GM12878 (cell line): ENCODE measurements at regions not wholly inside any gene's neighbourhood (a gene's known extent, or its start where the extent isn't known, plus 50 kb on each side); places are given as distances from the start of the nearest gene placed in this dataset.

Source experiments
- ATAC-seq: fragments of 200-7000 bp; cut with Tn5 transposase; 3 replicates; pipeline ENCODE4 v1.9.1; 2020; ENCODE audit warnings: mild to moderate bottlenecking, moderate library complexity
- BruUV-seq: library from RNA; stranded (reverse); fragments of 400-500 nt; replicated peaks from 2 replicates; lab custom pipeline; 2021; lab: Mats Ljungman, UMichigan
- CTCF ChIA-PET: fragments of 300-600 bp; sonication (Branson Sonifier 250); formaldehyde crosslinking; extraction: SDS; loops from one replicate; lab custom pipeline; 2021; ENCODE audit warnings: inconsistent platforms; lab: Yijun Ruan, JAX
- POLR2A ChIA-PET: fragments of 350-600 bp; formaldehyde crosslinking; extraction: SDS; loops from one replicate; lab custom pipeline; 2021; ENCODE audit warnings: inconsistent platforms; lab: Charles Lee
- RAD21 ChIA-PET: fragments of 300-600 bp; sonication (Branson Sonifier 250); formaldehyde crosslinking; loops from one replicate; lab custom pipeline; 2023; ENCODE audit warnings: antibody characterized with exemption; ENCODE audit not compliant: unreplicated experiment; lab: Charles Lee
- SMC1A ChIA-PET: fragments of 300-600 bp; sonication (Branson Sonifier 250); formaldehyde crosslinking; loops from one replicate; lab custom pipeline; 2023; ENCODE audit not compliant: unreplicated experiment, uncharacterized antibody; lab: Charles Lee
- DNase-seq: peaks from one replicate; pipeline ENCODE4 v3.0.0-alpha.2; 2011; ENCODE audit warnings: low read depth, low spot score
- FAIRE-seq: peaks from 3 replicates; lab custom pipeline; 2011; peaks lifted over from hg19 to GRCh38; lab: Jason Lieb, UNC
- H2AFZ ChIP-seq: 2 replicates; pipeline ENCODE4 v1.6.0; 2011; ENCODE audit warnings: low read depth, low read length, control low read depth; ENCODE audit not compliant: control insufficient read depth
- H3K27ac ChIP-seq: 2 replicates; pipeline ENCODE4 v1.5.1; 2011; ENCODE audit warnings: control low read depth; ENCODE audit not compliant: control insufficient read depth, insufficient read depth
- H3K27me3 ChIP-seq, 2 experiments: replicated peaks in 1 of 2; 2 replicates each; pipeline versions ENCODE4 v1.6.0 to v1.6.1; 2011; ENCODE audit warnings: low read length in 1 of 2; ENCODE audit not compliant: control insufficient read depth in 2 of 2, insufficient read depth in 2 of 2
- H3K36me3 ChIP-seq, 2 experiments: 2 replicates each; pipeline ENCODE4 v1.5.1; 2011; ENCODE audit warnings: low read length in 1 of 2; ENCODE audit not compliant: control insufficient read depth in 2 of 2, insufficient read depth in 2 of 2
- H3K4me1 ChIP-seq: 2 replicates; pipeline ENCODE4 v1.6.1; 2011; ENCODE audit warnings: mild to moderate bottlenecking, low read length, moderate library complexity, mixed read lengths; ENCODE audit not compliant: control insufficient read depth, insufficient read depth
- H3K4me2 ChIP-seq: 2 replicates; pipeline ENCODE4 v1.6.0; 2011; ENCODE audit warnings: control low read depth; ENCODE audit not compliant: control insufficient read depth, insufficient read depth
- H3K4me3 ChIP-seq: fragments of 200-600 bp; sonication (generic); 2 replicates; pipeline ENCODE4 v1.5.1; 2016
- H3K79me2 ChIP-seq: 2 replicates; pipeline ENCODE4 v1.6.0; 2011; ENCODE audit warnings: low read length; ENCODE audit not compliant: control insufficient read depth, insufficient read depth
- H3K9ac ChIP-seq: 2 replicates; pipeline ENCODE4 v1.8.0; 2011; ENCODE audit warnings: low read length, control low read depth, mixed read lengths; ENCODE audit not compliant: control insufficient read depth, insufficient read depth
- H3K9me3 ChIP-seq: replicated peaks from 3 replicates; pipeline ENCODE4 v1.5.1; 2011; ENCODE audit warnings: mild to moderate bottlenecking, low read length; ENCODE audit not compliant: control insufficient read depth, insufficient read depth
- H4K20me1 ChIP-seq: 2 replicates; pipeline ENCODE4 v1.6.0; 2011; ENCODE audit not compliant: control insufficient read depth, insufficient read depth
- ATF7 ChIP-seq: fragments of 450-650 bp; IDR thresholded peaks from 2 replicates; pipeline ENCODE4 v1.6.1; 2016; ENCODE audit warnings: low read depth, mild to moderate bottlenecking
- EZH2 ChIP-seq: IDR thresholded peaks from 2 replicates; pipeline ENCODE4 v1.6.1; 2012; ENCODE audit warnings: low read depth, mild to moderate bottlenecking, control low read depth, inconsistent platforms, low read length, borderline replicate concordance; ENCODE audit not compliant: control insufficient read depth
- GATAD2B ChIP-seq: fragments of 450-650 bp; conservative IDR thresholded peaks from 2 replicates; pipeline ENCODE4 v1.6.1; 2017; ENCODE audit warnings: low read depth, mild to moderate bottlenecking, moderate library complexity
- IKZF2 ChIP-seq, 2 experiments: fragments of 450-650 bp; IDR thresholded peaks; 2 replicates each; pipeline ENCODE4 v1.6.1; 2017; ENCODE audit warnings: mild to moderate bottlenecking in 2 of 2, moderate library complexity in 2 of 2
- JUNB ChIP-seq: IDR thresholded peaks from 2 replicates; pipeline ENCODE4 v1.6.1; 2016; ENCODE audit warnings: antibody characterized with exemption, mild to moderate bottlenecking
- WGBS: methylation state at CpG from one replicate; pipeline ENCODE4 v1.1.6; 2016; ENCODE audit warnings: low lambda C conversion rate; ENCODE audit not compliant: insufficient replicate concordance, insufficient coverage; ENCODE audit errors: missing lambda C conversion rate; 5-methylcytosine and 5-hydroxymethylcytosine counted together
- in situ Hi-C: fragments of 300-500 bp; cut with MboI; formaldehyde crosslinking; loops from 9 replicates; pipeline ENCODE4 v1.14.3; 2018; ENCODE audit warnings: mixed read lengths
- intact Hi-C: fragments of 100-400 bp; cut with micrococcal nuclease; formaldehyde crosslinking; loops from one replicate; pipeline ENCODE4 v1.14.2; 2022; ENCODE audit not compliant: unreplicated experiment

DNA sequence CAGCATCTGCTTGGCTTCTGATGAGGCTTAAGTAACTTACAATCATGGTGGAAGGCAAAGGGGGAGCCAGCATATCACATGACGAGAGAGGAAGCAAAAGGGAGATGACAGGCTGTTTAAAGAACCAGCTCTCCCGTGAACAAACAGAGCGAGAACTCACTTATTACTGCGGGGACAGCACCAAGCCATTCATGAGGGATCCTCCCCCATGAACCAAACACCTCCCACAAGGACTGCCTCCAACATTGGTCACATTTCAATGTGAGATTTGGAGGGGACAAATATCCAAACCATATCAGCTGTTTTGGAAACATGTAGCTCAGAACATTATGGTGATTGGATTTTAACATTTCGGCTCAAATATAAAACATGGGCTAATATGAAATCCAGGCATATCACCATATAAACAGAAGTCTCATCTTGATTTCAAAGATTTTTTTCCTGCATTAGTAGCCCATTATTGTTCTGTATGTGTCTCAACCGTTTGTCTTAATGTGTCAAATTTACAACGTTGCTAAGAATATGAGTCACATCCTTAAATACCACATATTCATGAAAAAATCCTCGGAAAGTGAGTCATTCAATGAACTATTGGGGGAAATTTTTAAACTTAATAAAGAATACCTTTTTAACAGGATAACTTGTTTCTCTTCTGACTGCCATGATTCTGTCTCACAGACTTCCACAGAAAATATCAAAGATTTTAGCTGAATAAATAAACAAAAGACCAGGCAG is 894.3 kb downstream of the TFAP2A start (continued):
- TF ChIP-seq IKZF2 (IDR thresholded peaks at IDR 0.05) (0 out of 4 replicates have a peak, but pooled peaks have one; percentile 34 to 39), EZH2 (no peak), GATAD2B (no peak)

DNA sequence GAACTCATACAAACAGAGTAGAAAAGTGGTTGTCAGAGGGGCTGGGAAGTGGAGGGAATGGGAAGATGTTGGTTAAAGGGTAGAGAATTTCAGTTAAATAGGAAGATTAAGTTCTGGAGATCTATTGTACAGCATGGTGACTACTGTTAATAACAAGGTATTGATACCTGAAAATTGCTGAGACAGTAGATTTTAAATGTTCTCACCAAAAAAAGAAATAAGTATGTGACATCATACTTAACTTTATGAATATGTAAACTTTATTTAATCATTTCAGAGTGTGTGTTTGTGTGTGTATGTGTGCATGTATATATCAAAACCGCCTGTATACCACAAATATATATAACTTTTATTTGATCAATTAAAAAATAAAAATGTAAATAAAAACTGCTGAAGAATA is 896.4 kb downstream of the TFAP2A start:
- no peak overlapping the region for H3K4me3 ChIP-seq
- CTCF ChIA-PET, result interaction anchor here (1.8 kb wide), 1 partner anchor 11 kb away, joined by 11 read pairs; no protein-coding TSS in a partner anchor
- H4K20me1 ChIP-seq, result no peaks in the 10 kb centered on the region
- no peak overlapping the region for H2AFZ ChIP-seq
- SMC1A ChIA-PET, result interaction anchor here (0.6 to 1.1 kb wide), 4 partner anchors 10 to 20 kb away, joined by 3 to 4 read pairs (median 3); no protein-coding TSS in a partner anchor
- RAD21 ChIA-PET, result interaction anchor here (0.6 to 1.3 kb wide), 2 partner anchors 11 to 53 kb away, joined by 3 to 4 read pairs; no protein-coding TSS in a partner anchor
- H3K36me3 ChIP-seq, result no peaks in the 10 kb centered on the region
- TF ChIP-seq ATF7, result peak; percentile 51
- no peak for TF ChIP-seq JUNB
- ATAC-seq (no peak), FAIRE-seq (no peak), DNase-seq (no peak)
- in situ Hi-C loops (no loop called here), intact Hi-C loops (no loop called here)
- no peaks in the 10 kb centered on the region for H3K79me2 ChIP-seq
- H3K9ac ChIP-seq, result no peak overlapping the region
- WGBS, result 12% methylated on average over 1 of the region's 1 CpG
- no peak overlapping the region for H3K27ac ChIP-seq
- H3K4me1 ChIP-seq, result no peaks in the 10 kb centered on the region
- no peaks in the 10 kb centered on the region; the same call in 2 of the 3 replicates for H3K9me3 ChIP-seq
- POLR2A ChIA-PET, result interaction anchor here (1.2 kb wide), 1 partner anchor 248 kb away, joined by 4 read pairs; no protein-coding TSS in a partner anchor
- no peaks in the 10 kb centered on the region for H3K27me3 ChIP-seq
- no peak overlapping the region for H3K4me2 ChIP-seq
- BruUV-seq, result no TSS peak
